GM21528 (cell line): ENCODE measurements at regions not wholly inside any gene's neighbourhood (a gene's known extent, or its start where the extent isn't known, plus 50 kb on each side); places are given as distances from the start of the nearest gene placed in this dataset.

Experiments used
- ATAC-seq: cut with Tn5 transposase; IDR thresholded peaks from one replicate; pipeline ENCODE4 v1.9.1; 2021; ENCODE audit warnings: mild to moderate bottlenecking, moderate library complexity; ENCODE audit not compliant: unreplicated experiment, low FRiP score

GRCh38 chr5:112647428-112647827 is 90.3 kb upstream of the APC start:
- ATAC-seq: no peak

- no peak for ATAC-seq
Observed at GRCh38 chr5:112648264-112648663, 89.4 kb upstream of the APC start.

GRCh38 chr5:112649882-112650281 is 87.8 kb upstream of the APC start:
- ATAC-seq: no peak

GRCh38 chr5:112653638-112654205 is 84.0 kb upstream of the APC start:
- ATAC-seq: no peak

GRCh38 chr5:112655513-112655912 is 82.2 kb upstream of the APC start:
- ATAC-seq: no peak

GRCh38 chr5:112656451-112656850 is 81.2 kb upstream of the APC start:
- no peak for ATAC-seq

- ATAC-seq: no peak
Observed at GRCh38 chr5:112657804-112658203, 79.9 kb upstream of the APC start.

- no peak for ATAC-seq
Observed at GRCh38 chr5:112660359-112660758, 77.3 kb upstream of the APC start.

DNA sequence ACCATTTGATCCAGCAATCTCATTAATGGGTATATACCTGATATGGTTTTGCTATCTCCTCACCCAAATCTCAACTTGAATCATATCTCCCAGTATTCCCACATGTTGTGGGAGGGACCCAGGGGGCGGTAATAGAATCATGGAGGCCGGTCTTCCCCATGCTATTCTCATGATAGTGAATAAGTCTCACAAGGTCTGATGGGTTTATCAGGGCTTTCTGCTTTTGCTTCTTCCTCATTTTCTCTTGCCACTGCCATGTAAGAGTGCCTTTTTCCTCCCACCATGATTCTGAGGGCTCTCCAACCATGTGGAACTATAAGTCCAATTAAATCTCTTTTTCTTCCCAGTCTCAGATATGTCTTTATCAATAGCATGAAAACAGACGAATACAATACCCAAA is 74.5 kb upstream of the APC start:
- no peak for ATAC-seq

- no peak for ATAC-seq
Observed at GRCh38 chr5:112668016-112668415, 69.7 kb upstream of the APC start.

- ATAC-seq: no peak
Observed at GRCh38 chr5:112668911-112669310, 68.8 kb upstream of the APC start.

DNA sequence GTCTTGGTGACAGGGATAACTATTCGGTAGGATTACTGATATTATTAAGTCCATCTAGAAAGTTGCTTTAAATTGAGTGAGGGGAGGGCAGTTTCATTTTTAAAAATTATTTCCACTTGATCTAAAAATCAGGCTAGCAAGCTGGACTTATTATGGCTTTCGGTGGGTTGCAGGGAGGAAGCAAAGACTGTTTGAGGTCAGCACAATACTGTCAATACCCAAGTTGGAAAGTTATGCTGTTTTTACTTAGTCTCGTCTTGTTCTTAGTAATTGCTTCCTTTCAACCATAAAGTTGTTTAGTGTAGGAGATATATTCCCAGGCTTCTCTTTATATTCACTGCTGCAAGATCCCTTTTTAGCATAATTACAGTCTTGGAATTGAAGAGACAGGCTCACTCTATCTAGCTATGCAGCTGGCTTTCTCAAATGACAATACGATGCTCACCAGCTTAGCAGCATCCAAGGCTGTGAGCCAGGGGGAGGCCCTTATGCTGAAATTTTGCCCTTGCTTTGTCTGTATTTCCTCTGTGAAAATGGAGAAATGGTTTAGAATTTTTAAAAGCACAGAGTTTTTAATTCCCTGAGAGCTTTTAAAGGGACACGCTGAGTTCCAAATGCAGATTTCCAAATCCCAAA is 68.2 kb upstream of the APC start:
- ATAC-seq: no peak

DNA sequence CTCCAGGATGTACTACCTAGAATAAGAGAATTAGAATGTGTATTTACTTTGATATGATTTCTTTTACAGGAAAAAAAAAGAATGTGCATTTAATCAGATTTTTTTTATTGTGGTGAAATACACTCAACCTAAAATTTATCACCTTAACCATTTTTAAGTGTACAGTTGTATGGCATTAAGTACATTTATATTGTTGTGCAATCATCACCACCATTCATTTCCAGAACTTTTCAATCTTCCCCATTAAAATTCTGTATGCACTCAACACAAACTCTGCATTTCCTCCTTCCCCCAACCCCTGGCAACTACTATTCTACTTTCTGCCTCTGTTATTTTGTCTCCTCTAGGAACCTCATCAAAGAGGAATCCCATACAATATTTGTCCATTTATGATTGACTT is 66.0 kb upstream of the APC start:
- ATAC-seq: no peak

DNA sequence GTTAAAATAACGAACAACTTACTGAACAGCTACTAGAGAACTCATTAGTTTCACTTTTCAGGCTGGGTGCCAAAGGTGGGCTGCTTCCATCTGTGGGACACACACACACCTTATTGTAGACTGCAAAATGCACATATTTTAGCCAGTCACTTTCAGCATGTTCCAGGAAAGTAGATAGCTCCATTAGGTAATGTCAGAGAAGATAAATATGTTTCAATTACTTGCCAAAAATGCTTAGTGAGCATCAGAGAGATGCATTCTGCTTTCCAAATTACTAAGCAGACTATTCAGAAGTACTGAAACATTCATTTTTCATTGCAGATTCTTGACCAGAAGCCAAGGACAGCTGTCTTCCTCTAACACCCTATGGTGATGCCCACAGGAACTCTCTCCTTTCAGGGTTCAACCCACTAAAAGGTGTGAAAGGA is 56.2 kb upstream of the APC start:
- no peak for ATAC-seq

DNA sequence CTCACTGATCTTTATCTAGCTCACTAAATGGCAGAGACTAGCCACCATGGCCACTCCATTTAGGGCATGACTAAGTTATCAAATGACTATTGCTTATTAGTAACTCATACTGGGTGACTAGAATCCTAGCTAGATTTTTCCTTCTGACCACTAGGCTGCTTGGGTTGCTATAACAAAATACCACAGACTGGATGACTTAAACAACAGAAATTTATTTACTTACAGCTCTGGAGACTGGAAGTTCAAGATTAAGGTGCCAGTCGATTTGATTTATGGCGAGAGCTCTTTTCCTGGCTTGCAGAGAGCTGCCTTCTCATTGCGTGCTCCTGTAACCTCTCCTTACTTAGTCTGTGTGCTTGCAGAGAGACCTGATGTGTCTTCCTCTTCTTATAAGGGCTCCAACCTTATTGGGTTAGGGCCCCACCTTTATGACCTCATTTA is 55.0 kb upstream of the APC start:
- no peak for ATAC-seq

DNA sequence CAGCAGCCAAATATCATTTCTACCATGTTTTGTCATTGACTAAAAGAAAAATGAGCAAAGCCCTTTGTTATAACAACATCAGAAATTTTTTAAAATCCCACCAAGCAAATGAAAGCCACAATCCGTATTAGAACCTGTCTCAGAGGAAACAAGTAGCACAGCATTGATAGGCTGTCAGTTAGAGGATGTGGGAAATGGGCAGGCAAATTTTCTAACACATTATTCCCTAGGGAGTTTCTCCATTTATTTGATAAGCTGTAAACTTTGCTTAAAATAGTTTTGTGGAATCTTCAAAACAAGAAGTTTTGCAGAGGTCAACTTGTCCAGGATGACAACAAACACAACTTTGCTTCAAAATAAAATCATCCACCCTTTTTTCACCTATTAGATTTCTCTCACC is 53.6 kb upstream of the APC start:
- no peak for ATAC-seq

- ATAC-seq: no peak
Observed at GRCh38 chr5:112684737-112685136, 52.9 kb upstream of the APC start.

DNA sequence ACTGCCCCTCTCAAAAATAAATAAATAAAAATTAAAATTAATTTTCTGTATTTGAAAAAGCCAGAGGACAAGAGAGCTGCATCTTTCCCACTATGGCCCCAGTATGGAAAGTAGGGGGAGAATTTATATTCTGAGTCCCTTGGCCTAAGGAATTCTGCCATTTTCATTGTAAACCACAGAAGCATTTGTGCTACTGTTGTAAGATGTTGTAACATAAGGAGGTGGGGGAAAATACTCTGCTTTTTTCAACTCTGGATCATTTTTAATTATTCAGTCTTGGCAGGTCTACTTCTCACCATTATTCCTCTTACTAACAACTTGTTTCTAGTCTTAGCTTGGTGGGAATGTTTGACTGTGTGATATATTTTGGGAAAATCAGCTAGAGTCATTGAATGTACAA is 52.3 kb upstream of the APC start:
- ATAC-seq: no peak

GRCh38 chr5:112685931-112686330 is 51.8 kb upstream of the APC start:
- no peak for ATAC-seq

DNA sequence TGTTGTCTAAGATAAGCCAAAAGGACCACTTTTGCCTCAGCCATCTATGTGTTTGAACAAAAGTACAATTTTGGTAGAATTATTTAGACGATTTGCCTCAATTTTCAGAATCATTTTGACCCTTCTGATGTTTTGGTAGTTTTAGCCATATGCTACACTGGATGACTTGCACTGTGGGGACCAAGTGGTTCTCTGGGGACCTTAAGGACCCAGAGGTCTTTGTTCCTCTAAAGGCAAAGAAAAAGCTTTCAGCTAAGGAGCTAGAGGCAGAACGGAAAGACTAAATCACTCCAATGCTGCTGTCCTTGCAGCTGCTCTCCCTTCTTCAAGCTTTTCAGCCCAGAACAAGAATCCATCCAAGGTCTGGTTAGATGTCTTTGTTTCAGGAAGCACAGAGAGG is 51.0 kb upstream of the APC start:
- ATAC-seq: no peak

DNA sequence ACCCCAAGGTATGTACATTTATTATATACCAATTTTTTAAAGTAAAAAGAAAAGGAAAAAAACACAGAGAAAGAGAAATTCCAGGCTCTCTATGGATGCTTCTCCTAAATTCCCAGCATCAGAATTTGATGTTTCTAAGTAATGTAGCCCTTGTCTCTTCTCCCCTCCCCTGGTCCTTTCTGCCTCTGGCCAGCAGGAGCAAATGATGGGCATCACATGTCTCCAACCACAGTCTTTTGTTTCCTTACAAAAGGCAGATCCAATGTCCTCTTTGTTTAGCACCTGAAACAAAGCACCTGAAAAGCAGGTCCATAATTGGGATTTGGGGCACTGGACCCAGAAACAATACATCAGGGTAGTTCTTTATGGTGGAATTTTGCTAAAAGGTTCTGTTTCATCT is 50.4 kb upstream of the APC start:
- no peak for ATAC-seq
